ENCODE measurements at regions not wholly inside any gene's neighbourhood (a gene's known extent, or its start where the extent isn't known, plus 50 kb on each side); places are given as distances from the start of the nearest gene placed in this dataset.

DNA sequence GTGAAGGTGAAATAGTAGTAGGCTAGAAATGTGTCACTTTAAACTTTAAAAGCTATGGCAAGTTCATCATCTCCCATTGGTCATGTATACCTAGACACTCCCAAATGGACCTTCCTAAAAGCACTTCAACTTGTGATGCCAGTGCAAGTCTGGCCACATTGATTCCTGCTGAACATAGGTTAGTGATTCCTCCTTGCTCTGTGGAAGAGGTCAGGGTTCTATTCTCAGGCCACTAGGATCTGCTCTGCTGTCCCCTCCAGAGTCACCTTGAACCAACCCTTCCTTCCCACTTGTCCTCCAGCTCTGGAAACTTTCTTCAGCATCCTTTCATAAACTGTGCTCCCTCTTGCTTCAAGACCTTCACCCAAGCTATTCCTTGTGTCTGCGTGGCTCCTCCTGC, 301.7 kb downstream of the RPLP1 start:
- TF ChIP-seq CTCF (IDR thresholded peaks at IDR 0.05): no peak

DNA sequence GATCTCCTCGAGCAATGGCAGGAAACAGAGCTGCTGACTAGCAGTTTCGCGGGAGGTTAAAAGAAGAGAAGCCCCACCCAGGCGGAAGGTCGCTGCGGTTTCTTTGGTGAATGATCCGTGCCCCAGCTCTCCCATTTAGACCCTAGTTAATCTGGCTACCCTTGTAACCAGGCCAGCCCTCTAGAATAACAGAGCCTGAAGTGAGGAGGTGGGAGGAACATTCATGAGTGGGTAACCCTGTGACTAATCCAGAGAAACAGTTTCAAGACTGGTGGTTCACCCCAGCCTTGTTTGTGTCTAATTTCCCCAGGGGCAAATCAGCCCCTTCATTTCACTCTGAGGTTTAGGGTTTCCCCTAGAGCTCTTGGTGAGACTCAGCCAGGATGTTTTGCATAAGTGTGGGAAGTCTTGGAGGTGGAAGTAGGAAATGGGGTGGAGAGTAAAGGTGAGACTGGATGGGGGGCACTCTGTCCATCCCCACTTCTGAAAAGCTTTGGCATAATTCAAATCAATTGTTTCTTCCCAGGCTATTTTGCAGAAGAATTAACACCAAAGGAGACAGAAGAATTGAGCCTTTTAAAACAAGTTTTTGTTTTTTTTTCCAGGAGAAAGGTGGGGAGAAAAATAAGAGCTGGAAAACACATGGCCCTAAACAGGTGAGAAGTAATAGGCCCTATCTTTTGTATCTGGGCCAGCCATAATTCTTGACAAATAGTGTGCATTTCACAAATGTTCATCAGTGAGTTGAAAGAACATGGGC, 303.1 kb downstream of the RPLP1 start:
- intact Hi-C loops (cut with DNase I, micrococcal nuclease): no loop called here
- Histone ChIP-seq H3K36me3 (ENCODE audit: low read depth) (no peaks in the 10 kb centered on the region), H3K4me3 (no peak overlapping the region), H3K9me3 (no peaks in the 10 kb centered on the region), H3K4me1 (ENCODE audit: low read depth) (peaks cover 13% of the 10 kb centered on the region)
- ATAC-seq (peak; percentile 45), DNase-seq (peak; percentile 35 to 65 (median 62))
- TF ChIP-seq CTCF (IDR thresholded peaks at IDR 0.05): no peak

More for the DNA sequence above, 301.7 kb downstream of the RPLP1 start:
- ATAC-seq (no peak), DNase-seq (no peak)
- no peaks in the 10 kb centered on the region for H3K36me3 ChIP-seq (ENCODE audit: low read depth)
- H3K4me1 ChIP-seq (ENCODE audit: low read depth): peaks cover 8% of the 10 kb centered on the region
- H3K4me3 ChIP-seq: no peak overlapping the region
- intact Hi-C loops (cut with DNase I, micrococcal nuclease): no loop called here
- no peaks in the 10 kb centered on the region for H3K9me3 ChIP-seq

GRCh38 chr15:69756440-69756839, 303.8 kb downstream of the RPLP1 start:
- Histone ChIP-seq H3K36me3 (ENCODE audit: low read depth) (no peaks in the 10 kb centered on the region), H3K4me3 (no peak overlapping the region), H3K4me1 (ENCODE audit: low read depth) (peaks cover 13% of the 10 kb centered on the region), H3K9me3 (no peaks in the 10 kb centered on the region)
- intact Hi-C loops (cut with DNase I, micrococcal nuclease): no loop called here
- ATAC-seq (no peak), DNase-seq (no peak)
- TF ChIP-seq CTCF (IDR thresholded peaks at IDR 0.05): no peak

- no peak for TF ChIP-seq CTCF (IDR thresholded peaks at IDR 0.05)
- H3K36me3 ChIP-seq (ENCODE audit: low read depth): no peaks in the 10 kb centered on the region
- H3K4me1 ChIP-seq (ENCODE audit: low read depth): peaks cover 13% of the 10 kb centered on the region
- no peak overlapping the region for H3K4me3 ChIP-seq
- no peaks in the 10 kb centered on the region for H3K9me3 ChIP-seq
- DNase-seq: no peak
- intact Hi-C loops (cut with DNase I, micrococcal nuclease): no loop called here
- ATAC-seq: no peak
Measured at GRCh38 chr15:69757186-69757585, 304.6 kb downstream of the RPLP1 start.

- H3K4me1 ChIP-seq (ENCODE audit: low read depth): peaks cover 13% of the 10 kb centered on the region
- H3K4me3 ChIP-seq: no peak overlapping the region
- TF ChIP-seq CTCF (IDR thresholded peaks at IDR 0.05): no peak
- no peaks in the 10 kb centered on the region for H3K9me3 ChIP-seq
- peak in 1 of 3 donors; percentile 30 for DNase-seq
- ATAC-seq: no peak
- H3K36me3 ChIP-seq (ENCODE audit: low read depth): no peaks in the 10 kb centered on the region
- intact Hi-C loops (cut with DNase I, micrococcal nuclease): no loop called here
Measured at GRCh38 chr15:69758291-69758771, 305.7 kb downstream of the RPLP1 start.

Measured in mucosa of descending colon (tissue), 3 donors.